ENCODE measurements at regions not wholly inside any gene's neighbourhood (a gene's known extent, or its start where the extent isn't known, plus 50 kb on each side); places are given as distances from the start of the nearest gene placed in this dataset.

GRCh38 chr20:52823303-52823702 is 148.9 kb upstream of the TSHZ2 start:
- no peaks in the 10 kb centered on the region for H3K36me3 ChIP-seq (ENCODE audit: control insufficient read depth in 2 of 2, insufficient read depth in 2 of 2, low read length in 1 of 2)
- intact Hi-C loops (cut with micrococcal nuclease; ENCODE audit: unreplicated experiment) (no loop called here), in situ Hi-C loops (cut with MboI) (no loop called here)
- FAIRE-seq (no peak), DNase-seq (ENCODE audit: low read depth, low spot score) (no peak), ATAC-seq (no peak)
- H3K9me3 ChIP-seq (replicated peaks; ENCODE audit: control insufficient read depth, insufficient read depth, low read length) = no peaks in the 10 kb centered on the region
- no peak overlapping the region for H3K9ac ChIP-seq (ENCODE audit: control insufficient read depth, insufficient read depth, low read length)
- BruUV-seq (replicated peaks) = no TSS peak
- H3K79me2 ChIP-seq (ENCODE audit: control insufficient read depth, insufficient read depth, low read length) = no peaks in the 10 kb centered on the region
- H3K27me3 ChIP-seq (replicated peaks in 1 of 2; ENCODE audit: control insufficient read depth in 2 of 2, insufficient read depth in 2 of 2, low read length in 1 of 2) = no peaks in the 10 kb centered on the region
- no peak overlapping the region for H2AFZ ChIP-seq (ENCODE audit: control insufficient read depth, low read depth, low read length)
- no peaks in the 10 kb centered on the region for H3K4me1 ChIP-seq (ENCODE audit: control insufficient read depth, insufficient read depth, low read length)
- no peak overlapping the region for H3K4me2 ChIP-seq (ENCODE audit: control insufficient read depth, insufficient read depth)
- no peak overlapping the region for H3K4me3 ChIP-seq
- no peaks in the 10 kb centered on the region for H4K20me1 ChIP-seq (ENCODE audit: control insufficient read depth, insufficient read depth)
- ChIA-PET POLR2A (no interaction called here), CTCF (no interaction called here), RAD21 (ENCODE audit: unreplicated experiment) (no interaction called here), SMC1A (ENCODE audit: uncharacterized antibody, unreplicated experiment) (no interaction called here)
- 10% methylated on average over 2 of the region's 2 CpGs for WGBS (ENCODE audit: insufficient coverage, insufficient replicate concordance, low lambda C conversion rate, missing lambda C conversion rate)
- H3K27ac ChIP-seq (ENCODE audit: control insufficient read depth, insufficient read depth) = no peak overlapping the region
- TF ChIP-seq EP300 (IDR thresholded peaks at IDR 0.05; ENCODE audit: borderline replicate concordance in 1 of 2, control insufficient read depth in 1 of 2, low read depth in 2 of 2, low read length in 2 of 2) (no peak), ZBTB40 (IDR thresholded peaks at IDR 0.05; ENCODE audit: borderline replicate concordance) (no peak), RELB (IDR thresholded peaks at IDR 0.05; ENCODE audit: low read depth) (no peak), CHD2 (IDR thresholded peaks at IDR 0.05; ENCODE audit: borderline replicate concordance, low read depth, low read length) (no peak), EGR1 (IDR thresholded peaks at IDR 0.05; ENCODE audit: borderline replicate concordance in 1 of 2, low read depth in 2 of 2, low read length in 2 of 2) (no peak), ELK1 (IDR thresholded peaks at IDR 0.05; ENCODE audit: low read depth, low read length) (no peak), SPI1 (IDR thresholded peaks at IDR 0.05; ENCODE audit: borderline replicate concordance, insufficient read depth, low read depth, low read length) (no peak), RFX5 (IDR thresholded peaks at IDR 0.05; ENCODE audit: low read depth, low read length) (no peak), MAX (IDR thresholded peaks at IDR 0.05; ENCODE audit: low read depth, low read length) (no peak), E2F8 (IDR thresholded peaks at IDR 0.05; ENCODE audit: low read depth, partially characterized antibody) (no peak), POLR2A (IDR thresholded peaks at IDR 0.05; ENCODE audit: low read depth, low read length) (no peak), USF2 (IDR thresholded peaks at IDR 0.05; ENCODE audit: borderline replicate concordance, low read depth, low read length) (no peak), SMARCA5 (IDR thresholded peaks at IDR 0.05) (no peak)

All from GM12878 (cell line).